ENCODE measurements at regions not wholly inside any gene's neighbourhood (a gene's known extent, or its start where the extent isn't known, plus 50 kb on each side); places are given as distances from the start of the nearest gene placed in this dataset.

- intact Hi-C loops (cut with DNase I) = no loop called here
- Histone ChIP-seq H3K4me3 (no peak overlapping the region), H3K9me3 (peaks cover 0 to 6% (median 0%) of the 10 kb centered on the region in 11 donors), H3K36me3 (no peaks in the 10 kb centered on the region), H3K4me1 (no peaks in the 10 kb centered on the region), H3K27ac (no peak overlapping the region), H3K27me3 (peaks cover 0 to 29% (median 0%) of the 10 kb centered on the region in 7 donors)
- no peak for TF ChIP-seq CTCF (IDR thresholded peaks at IDR 0.05)
- DNase-seq (no peak), ATAC-seq (no peak)
- 84 to 93% methylated on average over 5 of the region's 5 CpGs for WGBS, 2 donors
Measured at GRCh38 chrX:51408462-51408861, 75.8 kb downstream of the NUDT10 start.

GRCh38 chrX:51407520-51408409 is 75.1 kb downstream of the NUDT10 start:
- Histone ChIP-seq H3K27ac (no peak overlapping the region), H3K27me3 (peaks cover 0 to 30% (median 0%) of the 10 kb centered on the region in 7 donors), H3K4me3 (no peak overlapping the region), H3K36me3 (no peaks in the 10 kb centered on the region), H3K9me3 (peaks cover 0 to 6% (median 0%) of the 10 kb centered on the region in 11 donors), H3K4me1 (no peaks in the 10 kb centered on the region)
- ATAC-seq (no peak), DNase-seq (no peak)
- intact Hi-C loops (cut with DNase I) = no loop called here
- no peak for TF ChIP-seq CTCF (IDR thresholded peaks at IDR 0.05)
- WGBS, 2 donors = 91 to 96% methylated on average over 30 to 54 of the region's 54 CpGs

GRCh38 chrX:51406688-51407519 is 74.3 kb downstream of the NUDT10 start:
- WGBS, 2 donors = 94 to 97% methylated on average over 35 to 54 of the region's 54 CpGs
- Histone ChIP-seq H3K36me3 (no peaks in the 10 kb centered on the region), H3K4me1 (no peaks in the 10 kb centered on the region), H3K27ac (no peak overlapping the region), H3K4me3 (no peak overlapping the region), H3K9me3 (peaks cover 0 to 6% (median 0%) of the 10 kb centered on the region in 11 donors), H3K27me3 (peaks cover 0 to 38% (median 0%) of the 10 kb centered on the region in 7 donors)
- DNase-seq (no peak), ATAC-seq (no peak)
- intact Hi-C loops (cut with DNase I) = no loop called here
- no peak for TF ChIP-seq CTCF (IDR thresholded peaks at IDR 0.05)

- intact Hi-C loops (cut with DNase I) = no loop called here
- Histone ChIP-seq H3K4me3 (no peak overlapping the region), H3K4me1 (no peaks in the 10 kb centered on the region), H3K27me3 (peaks cover 0 to 38% (median 0%) of the 10 kb centered on the region in 7 donors), H3K27ac (no peak overlapping the region), H3K9me3 (peaks cover 0 to 6% (median 0%) of the 10 kb centered on the region in 11 donors), H3K36me3 (no peaks in the 10 kb centered on the region)
- DNase-seq = no peak
- ATAC-seq = no peak
- TF ChIP-seq CTCF (IDR thresholded peaks at IDR 0.05) = no peak
- 94 to 96% methylated on average over 4 of the region's 4 CpGs for WGBS, 2 donors
Measured at GRCh38 chrX:51404445-51404844, 71.8 kb downstream of the NUDT10 start.
